ENCODE measurements at regions not wholly inside any gene's neighbourhood (a gene's known extent, or its start where the extent isn't known, plus 50 kb on each side); places are given as distances from the start of the nearest gene placed in this dataset.
A peak's percentile ranks its signal among the peaks of the same experiment; 100 is the strongest.
"Not testable (repeated sequence)": the region's sequence is repeated elsewhere in the genome, so short reads cannot be mapped to it uniquely, and the experiment has no call there.

GRCh38 chr6:57989520-57990080, 672.2 kb downstream of the PRIM2 start:
- peak; percentile 66 for FAIRE-seq

GRCh38 chr6:57998858-57999619, 681.6 kb downstream of the PRIM2 start:
- not testable (repeated sequence) for FAIRE-seq

- not testable (repeated sequence) for FAIRE-seq
Measured at GRCh38 chr6:58000233-58000632, 682.8 kb downstream of the PRIM2 start.

GRCh38 chr6:58003417-58004167, 686.2 kb downstream of the PRIM2 start:
- not testable (repeated sequence) for FAIRE-seq

- not testable (repeated sequence) for FAIRE-seq
Measured at GRCh38 chr6:58007334-58008000, 690.0 kb downstream of the PRIM2 start.

GRCh38 chr6:58008001-58008335, 690.5 kb downstream of the PRIM2 start:
- FAIRE-seq: not testable (repeated sequence)

GRCh38 chr6:58011954-58012600, 694.6 kb downstream of the PRIM2 start:
- FAIRE-seq: not testable (repeated sequence)

GRCh38 chr6:58016614-58017013, 699.2 kb downstream of the PRIM2 start:
- not testable (repeated sequence) for FAIRE-seq

GRCh38 chr6:58028188-58028587, 710.8 kb downstream of the PRIM2 start:
- FAIRE-seq: not testable (repeated sequence)

- not testable (repeated sequence) for FAIRE-seq
Measured at GRCh38 chr6:58038213-58038612, 720.8 kb downstream of the PRIM2 start.

GRCh38 chr6:58046584-58046983, 729.2 kb downstream of the PRIM2 start:
- FAIRE-seq: not testable (repeated sequence)

GRCh38 chr6:58047389-58047788, 730.0 kb downstream of the PRIM2 start:
- FAIRE-seq: not testable (repeated sequence)

- FAIRE-seq: not testable (repeated sequence)
Measured at GRCh38 chr6:58047865-58048264, 730.4 kb downstream of the PRIM2 start.

- FAIRE-seq: not testable (repeated sequence)
Measured at GRCh38 chr6:58055465-58056176, 738.2 kb downstream of the PRIM2 start.

GRCh38 chr6:58059701-58060100, 742.3 kb downstream of the PRIM2 start:
- not testable (repeated sequence) for FAIRE-seq

GRCh38 chr6:58063542-58063941, 746.1 kb downstream of the PRIM2 start:
- not testable (repeated sequence) for FAIRE-seq

- FAIRE-seq: not testable (repeated sequence)
Measured at GRCh38 chr6:58067867-58068548, 750.6 kb downstream of the PRIM2 start.

- FAIRE-seq: no peak
Measured at GRCh38 chr6:58073263-58073662, 755.8 kb downstream of the PRIM2 start.

- peak; percentile 24 for FAIRE-seq
Measured at GRCh38 chr6:58090067-58090466, 772.6 kb downstream of the PRIM2 start.

- FAIRE-seq: not testable (repeated sequence)
Measured at GRCh38 chr6:58097251-58097650, 779.8 kb downstream of the PRIM2 start.

GRCh38 chr6:58113960-58114359, 796.5 kb downstream of the PRIM2 start:
- FAIRE-seq: no peak

All from colon (tissue), 2 donors.